Right atrium auricular region (tissue), 2 donors: ENCODE measurements at regions not wholly inside any gene's neighbourhood (a gene's known extent, or its start where the extent isn't known, plus 50 kb on each side); places are given as distances from the start of the nearest gene placed in this dataset.
A peak's percentile ranks its signal among the peaks of the same experiment; 100 is the strongest.

ENCODE experiments used
- DNase-seq: peaks from one replicate; pipeline ENCODE4 v3.0.0-alpha.2; 2019; ENCODE audit warnings: low spot score
- H3K27ac ChIP-seq, 2 donors: fragments of 200-600 bp; sonication (generic); 1 replicate in 1 of 2; 2 replicates in 1 of 2; pipeline ENCODE4 v1.5.1; 2016 to 2019
- H3K27me3 ChIP-seq, 2 donors: fragments of 200-600 bp; sonication (generic); one replicate each; pipeline versions ENCODE4 v1.5.1 to v1.6.0; 2017 to 2019
- H3K36me3 ChIP-seq: fragments of 200-600 bp; sonication (generic); one replicate; pipeline ENCODE4 v1.5.1; 2016
- H3K4me1 ChIP-seq, 2 donors: fragments of 200-600 bp; sonication (generic); one replicate each; pipeline versions ENCODE4 v1.5.1 to v1.6.0; 2017 to 2019
- H3K4me3 ChIP-seq, 2 donors: fragments of 200-600 bp; sonication (generic); 1 replicate in 1 of 2; 2 replicates in 1 of 2; pipeline ENCODE4 v1.5.1; 2017 to 2019; ENCODE audit warnings: mild to moderate bottlenecking in 1 of 2, moderate library complexity in 1 of 2
- H3K9me3 ChIP-seq, 2 donors: fragments of 200-600 bp; sonication (generic); one replicate each; pipeline ENCODE4 v1.5.1; 2019
- CTCF ChIP-seq, 2 donors: fragments of 200-600 bp; sonication (generic); IDR thresholded peaks; one replicate each; pipeline ENCODE4 v1.5.1; 2019; ENCODE audit warnings: antibody characterized with exemption in 2 of 2

- H3K4me1 ChIP-seq = peaks cover 0 to 16% of the 10 kb centered on the region in 2 donors
- H3K36me3 ChIP-seq = no peaks in the 10 kb centered on the region
- TF ChIP-seq CTCF (IDR thresholded peaks at IDR 0.05) = no peak
- no peak for DNase-seq
- H3K27ac ChIP-seq = no peak overlapping the region
- H3K9me3 ChIP-seq = no peaks in the 10 kb centered on the region
- no peak overlapping the region for H3K4me3 ChIP-seq
- H3K27me3 ChIP-seq = no peaks in the 10 kb centered on the region
Observed at GRCh38 chr3:31170932-31171670, 276.6 kb upstream of the GADL1 start.

DNA sequence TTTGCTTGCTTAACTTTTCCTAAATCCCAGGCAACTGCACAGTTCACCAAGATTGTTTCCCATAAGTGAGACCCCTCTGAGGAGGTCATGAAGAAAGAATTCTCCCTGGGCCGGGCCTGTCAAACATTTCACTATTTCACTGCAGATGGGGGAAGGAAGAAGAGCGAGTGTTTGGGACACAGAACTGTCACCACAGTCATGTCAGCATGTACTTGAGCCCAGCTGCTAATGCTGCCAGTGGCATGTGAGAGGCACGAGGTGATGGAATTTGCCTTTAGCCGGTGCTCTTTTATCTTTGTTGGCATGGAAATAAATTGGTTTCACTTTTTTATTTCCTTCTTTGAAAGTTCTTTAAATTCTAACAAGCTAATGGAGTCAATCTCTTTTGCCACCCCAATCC is 277.9 kb upstream of the GADL1 start:
- Histone ChIP-seq H3K27me3 (no peaks in the 10 kb centered on the region), H3K4me3 (no peak overlapping the region), H3K36me3 (no peaks in the 10 kb centered on the region), H3K4me1 (peaks cover 0 to 12% of the 10 kb centered on the region in 2 donors), H3K27ac (peak overlapping the region in 1 of 2 donors; percentile 7), H3K9me3 (no peaks in the 10 kb centered on the region)
- no peak for DNase-seq
- no peak for TF ChIP-seq CTCF (IDR thresholded peaks at IDR 0.05)

- no peaks in the 10 kb centered on the region for H3K36me3 ChIP-seq
- DNase-seq = no peak
Observed at GRCh38 chr3:31173118-31173718, 278.8 kb upstream of the GADL1 start.

DNA sequence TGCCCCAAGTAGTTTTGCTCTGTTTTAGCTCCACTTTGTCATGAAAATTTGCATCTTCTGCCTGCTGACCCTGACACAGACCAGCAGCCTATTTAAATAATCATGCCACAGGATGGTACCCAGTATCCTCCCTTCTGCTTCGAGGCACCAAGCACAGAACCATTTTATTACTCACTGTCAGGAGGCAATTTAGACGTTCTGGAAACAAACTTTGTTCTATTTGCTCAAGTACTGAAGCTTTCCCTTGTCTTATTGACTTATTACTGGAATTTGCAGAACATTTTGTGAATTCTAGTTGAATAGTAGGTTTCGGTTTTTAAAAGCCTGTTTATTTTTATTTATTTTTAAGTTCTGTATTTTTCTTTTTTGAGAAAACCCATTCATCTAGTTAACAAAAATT is 279.6 kb upstream of the GADL1 start:
- no peak for DNase-seq
- H3K36me3 ChIP-seq = no peaks in the 10 kb centered on the region
- no peak for TF ChIP-seq CTCF (IDR thresholded peaks at IDR 0.05)
- peaks cover 0 to 12% of the 10 kb centered on the region in 2 donors for H3K4me1 ChIP-seq
- H3K4me3 ChIP-seq = no peak overlapping the region
- H3K27ac ChIP-seq = no peak overlapping the region
- H3K27me3 ChIP-seq = no peaks in the 10 kb centered on the region
- H3K9me3 ChIP-seq = no peaks in the 10 kb centered on the region

More at GRCh38 chr3:31173118-31173718, 278.8 kb upstream of the GADL1 start:
- Histone ChIP-seq H3K4me1 (peaks cover 0 to 12% of the 10 kb centered on the region in 2 donors), H3K4me3 (no peak overlapping the region), H3K27ac (peak overlapping the region in 1 of 2 donors; percentile 6), H3K27me3 (no peaks in the 10 kb centered on the region), H3K9me3 (no peaks in the 10 kb centered on the region)
- TF ChIP-seq CTCF (IDR thresholded peaks at IDR 0.05) = no peak

DNA sequence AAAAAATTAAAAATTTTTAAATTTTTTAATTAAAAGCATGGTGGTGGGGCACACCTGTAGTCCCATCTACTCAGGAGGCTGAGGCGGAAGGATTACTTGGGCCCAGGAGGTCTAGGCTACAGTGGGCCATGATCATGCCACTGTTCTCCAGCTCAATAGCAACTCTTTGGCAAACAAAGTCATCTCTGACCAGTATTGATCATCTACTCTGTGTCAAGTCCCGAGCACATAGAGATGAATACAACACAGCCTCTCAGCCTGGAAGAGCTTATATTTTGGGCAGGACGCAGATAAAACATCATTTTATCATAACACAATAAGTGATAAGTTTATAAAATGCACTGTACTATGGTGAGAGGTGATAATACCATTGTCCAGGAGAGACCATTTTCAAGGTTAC is 281.6 kb upstream of the GADL1 start:
- DNase-seq = no peak
- no peak overlapping the region for H3K4me3 ChIP-seq
- no peak for TF ChIP-seq CTCF (IDR thresholded peaks at IDR 0.05)

More for the DNA sequence above, 281.6 kb upstream of the GADL1 start:
- Histone ChIP-seq H3K36me3 (no peaks in the 10 kb centered on the region), H3K9me3 (no peaks in the 10 kb centered on the region), H3K27me3 (no peaks in the 10 kb centered on the region), H3K27ac (no peak overlapping the region), H3K4me1 (peaks cover 0 to 7% of the 10 kb centered on the region in 2 donors)
